HCT116 (cell line): ENCODE measurements at regions not wholly inside any gene's neighbourhood (a gene's known extent, or its start where the extent isn't known, plus 50 kb on each side); places are given as distances from the start of the nearest gene placed in this dataset.

Experiments
- ATAC-seq: fragments of 200-7000 bp; cut with Tn5 transposase; 2 replicates; pipeline ENCODE4 v1.9.1; 2020; ENCODE audit warnings: mild to moderate bottlenecking, moderate library complexity
- BruUV-seq: library from RNA; stranded (reverse); fragments of 400-500 nt; replicated peaks from 2 replicates; lab custom pipeline; 2021; lab: Mats Ljungman, UMichigan
- CTCF ChIA-PET: fragments of 300-600 bp; sonication (Branson Sonifier 250); formaldehyde crosslinking; loops from one replicate; lab custom pipeline; 2021; ENCODE audit warnings: antibody characterized with exemption; lab: Charles Lee
- POLR2A ChIA-PET: fragments of 300-600, 350-600 bp; sonication (Branson Sonifier 250); formaldehyde crosslinking; loops from one replicate; lab custom pipeline; 2021; ENCODE audit warnings: antibody characterized with exemption; lab: Charles Lee
- RAD21 ChIA-PET, 2 experiments: fragments of 300-600 bp; sonication (Branson Sonifier 250); formaldehyde crosslinking; loops; one replicate each; lab custom pipeline; 2023; ENCODE audit warnings: low total read pairs in 2 of 2; ENCODE audit not compliant: uncharacterized antibody in 2 of 2, unreplicated experiment in 2 of 2, low non-redundant PET in 1 of 2; lab: Charles Lee
- DNase-seq: peaks from one replicate; pipeline ENCODE4 v3.0.0-alpha.2; 2010; ENCODE audit warnings: low read depth, low spot score
- H2AFZ ChIP-seq: fragments of 200-600 bp; shearing (Covaris generic), sonication (generic); 2 replicates; pipeline ENCODE4 v1.6.1; 2017; ENCODE audit warnings: low read depth, mixed run types, mixed read lengths, antibody characterized with exemption, low read length; ENCODE audit not compliant: poor library complexity, severe bottlenecking
- H3K27ac ChIP-seq: 2 replicates; pipeline ENCODE4 v1.5.1; 2012; ENCODE audit warnings: low read depth, low read length
- H3K27me3 ChIP-seq: fragments of 200-600 bp; sonication (generic); 2 replicates; pipeline ENCODE4 v1.6.1; 2016; ENCODE audit warnings: mixed run types, low read length, mixed read lengths; ENCODE audit not compliant: insufficient read depth
- H3K36me3 ChIP-seq, 2 experiments: fragments of 200-500 bp in 1 of 2; fragments of 200-600 bp in 1 of 2; sonication (Bioruptor generic) in 1 of 2; sonication (generic) in 1 of 2; 2 replicates each; pipeline versions ENCODE4 v1.5.1 to v1.6.1; 2014 to 2016; ENCODE audit warnings: low read length in 2 of 2, inconsistent platforms in 1 of 2, mixed read lengths in 1 of 2, mixed run types in 1 of 2; ENCODE audit not compliant: insufficient read depth in 2 of 2, control insufficient read depth in 1 of 2
- H3K4me1 ChIP-seq, 2 experiments: fragments of 200-600 bp in 1 of 2; sonication (generic) in 1 of 2; 2 replicates each; pipeline versions ENCODE4 v1.5.1 to v1.6.1; 2012 to 2017; ENCODE audit warnings: low read length in 2 of 2, inconsistent platforms in 1 of 2, mild to moderate bottlenecking in 1 of 2, mixed read lengths in 1 of 2, mixed run types in 1 of 2, moderate library complexity in 1 of 2; ENCODE audit not compliant: insufficient read depth in 2 of 2, control insufficient read depth in 1 of 2
- H3K4me2 ChIP-seq: fragments of 200-600 bp; sonication (generic); 2 replicates; pipeline ENCODE4 v1.6.1; 2017; ENCODE audit warnings: mixed run types, low read length, mixed read lengths
- H3K4me3 ChIP-seq, 2 experiments: fragments of 200-600 bp in 1 of 2; sonication (generic) in 1 of 2; replicated peaks in 1 of 2; 2 replicates each; pipeline ENCODE4 v1.5.1; 2011 to 2016; ENCODE audit warnings: low read length in 2 of 2, control low read depth in 1 of 2, low read depth in 1 of 2, mild to moderate bottlenecking in 1 of 2, mixed read lengths in 1 of 2, mixed run types in 1 of 2
- H3K79me2 ChIP-seq: fragments of 200-600 bp; sonication (generic); 2 replicates; pipeline ENCODE4 v1.6.1; 2017; ENCODE audit warnings: mild to moderate bottlenecking, mixed run types, low read length, moderate library complexity, mixed read lengths; ENCODE audit not compliant: insufficient read depth
- H3K9ac ChIP-seq: fragments of 200-600 bp; sonication (generic); 2 replicates; pipeline ENCODE4 v1.6.1; 2016; ENCODE audit warnings: low read length, mixed read lengths
- H3K9me2 ChIP-seq: fragments of 200-600 bp; sonication (generic), shearing (Covaris generic); 2 replicates; pipeline ENCODE4 v1.6.1; 2017; ENCODE audit warnings: mixed run types, mild to moderate bottlenecking, moderate library complexity; ENCODE audit not compliant: insufficient read depth
- H3K9me3 ChIP-seq, 2 experiments: fragments of 200-500 bp in 1 of 2; fragments of 200-600 bp in 1 of 2; sonication (Bioruptor generic) in 1 of 2; sonication (generic) in 1 of 2; 2 replicates each; pipeline ENCODE4 v1.6.1; 2014 to 2017; ENCODE audit warnings: low read length in 2 of 2, mixed read lengths in 2 of 2, inconsistent platforms in 1 of 2, low read depth in 1 of 2, mild to moderate bottlenecking in 1 of 2, mixed run types in 1 of 2, moderate library complexity in 1 of 2; ENCODE audit not compliant: control insufficient read depth in 1 of 2, insufficient read depth in 1 of 2
- H4K20me1 ChIP-seq: fragments of 200-600 bp; sonication (generic), shearing (Covaris generic); 2 replicates; pipeline ENCODE4 v1.6.1; 2017; ENCODE audit warnings: mixed run types, mild to moderate bottlenecking, moderate library complexity; ENCODE audit not compliant: insufficient read depth
- ATF3 ChIP-seq: IDR thresholded peaks from 2 replicates; pipeline ENCODE4 v1.6.1; 2012
- CBX3 ChIP-seq: IDR thresholded peaks from 2 replicates; pipeline ENCODE4 v1.6.1; 2012; ENCODE audit warnings: low read depth
- EZH2 ChIP-seq: fragments of 200-600 bp; sonication (generic); IDR thresholded peaks from 2 replicates; pipeline ENCODE4 v1.6.1; 2017; ENCODE audit warnings: antibody characterized with exemption, mixed run types
- MAX ChIP-seq: IDR thresholded peaks from 2 replicates; pipeline ENCODE4 v1.6.1; 2012
- ZFX ChIP-seq: fragments of 450-650 bp; IDR thresholded peaks from 2 replicates; pipeline ENCODE4 v1.6.1; 2017
- intact Hi-C: fragments of 100-400 bp; cut with micrococcal nuclease; formaldehyde crosslinking; loops from 2 replicates; pipeline ENCODE4 v1.10.0; 2022
- TF ChIP-seq, protein P1 (sequence below): IDR thresholded peaks from 2 replicates; pipeline ENCODE4 v1.6.1; 2012; ENCODE audit warnings: low read depth
- TF ChIP-seq, protein P2 (sequence below), 3 experiments: fragments of 200-600 bp in 1 of 3; sonication (generic) in 1 of 3; IDR thresholded peaks in 2 of 3; conservative IDR thresholded peaks in 1 of 3; 2 replicates each; pipeline ENCODE4 v1.5.1; 2012 to 2017; ENCODE audit warnings: low read depth in 2 of 3, low read length in 2 of 3, antibody characterized with exemption in 1 of 3, borderline replicate concordance in 1 of 3, control low read depth in 1 of 3, mild to moderate bottlenecking in 1 of 3, mixed read lengths in 1 of 3, mixed run types in 1 of 3, moderate library complexity in 1 of 3; ENCODE audit not compliant: insufficient read depth in 1 of 3

DNA sequence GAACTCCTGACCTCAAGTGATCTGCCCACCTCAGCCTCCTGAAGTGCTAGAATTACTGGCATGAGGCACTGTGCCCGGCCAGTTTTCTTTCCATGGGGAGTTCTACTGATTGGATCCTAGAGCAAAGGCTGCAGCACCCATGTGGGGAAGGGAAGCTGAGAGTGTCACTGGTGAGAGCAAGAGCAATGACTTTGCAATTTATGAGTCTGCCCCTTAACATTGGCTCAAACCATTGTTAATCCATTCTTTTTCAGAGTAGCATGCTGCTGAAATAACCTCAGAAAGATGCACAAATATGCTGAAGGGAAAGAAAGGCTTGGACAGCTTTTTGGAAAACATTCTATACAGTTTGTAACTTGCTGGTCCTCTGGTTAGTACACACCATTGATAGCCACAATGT is 116.4 kb upstream of the PPARGC1A start:
- BruUV-seq: no TSS peak
- RAD21 ChIA-PET: no interaction called here
- no peaks in the 10 kb centered on the region for H3K4me1 ChIP-seq
- no peaks in the 10 kb centered on the region for H4K20me1 ChIP-seq
- POLR2A ChIA-PET: no interaction called here
- DNase-seq: no peak
- H3K36me3 ChIP-seq: no peaks in the 10 kb centered on the region
- no peaks in the 10 kb centered on the region for H3K9me2 ChIP-seq
- intact Hi-C loops: no loop called here
- H3K4me3 ChIP-seq: no peak overlapping the region
- TF ChIP-seq ATF3 (no peak), ZFX (no peak), CBX3 (no peak), EZH2 (no peak), MAX (no peak)
- TF ChIP-seq, protein P1, sequence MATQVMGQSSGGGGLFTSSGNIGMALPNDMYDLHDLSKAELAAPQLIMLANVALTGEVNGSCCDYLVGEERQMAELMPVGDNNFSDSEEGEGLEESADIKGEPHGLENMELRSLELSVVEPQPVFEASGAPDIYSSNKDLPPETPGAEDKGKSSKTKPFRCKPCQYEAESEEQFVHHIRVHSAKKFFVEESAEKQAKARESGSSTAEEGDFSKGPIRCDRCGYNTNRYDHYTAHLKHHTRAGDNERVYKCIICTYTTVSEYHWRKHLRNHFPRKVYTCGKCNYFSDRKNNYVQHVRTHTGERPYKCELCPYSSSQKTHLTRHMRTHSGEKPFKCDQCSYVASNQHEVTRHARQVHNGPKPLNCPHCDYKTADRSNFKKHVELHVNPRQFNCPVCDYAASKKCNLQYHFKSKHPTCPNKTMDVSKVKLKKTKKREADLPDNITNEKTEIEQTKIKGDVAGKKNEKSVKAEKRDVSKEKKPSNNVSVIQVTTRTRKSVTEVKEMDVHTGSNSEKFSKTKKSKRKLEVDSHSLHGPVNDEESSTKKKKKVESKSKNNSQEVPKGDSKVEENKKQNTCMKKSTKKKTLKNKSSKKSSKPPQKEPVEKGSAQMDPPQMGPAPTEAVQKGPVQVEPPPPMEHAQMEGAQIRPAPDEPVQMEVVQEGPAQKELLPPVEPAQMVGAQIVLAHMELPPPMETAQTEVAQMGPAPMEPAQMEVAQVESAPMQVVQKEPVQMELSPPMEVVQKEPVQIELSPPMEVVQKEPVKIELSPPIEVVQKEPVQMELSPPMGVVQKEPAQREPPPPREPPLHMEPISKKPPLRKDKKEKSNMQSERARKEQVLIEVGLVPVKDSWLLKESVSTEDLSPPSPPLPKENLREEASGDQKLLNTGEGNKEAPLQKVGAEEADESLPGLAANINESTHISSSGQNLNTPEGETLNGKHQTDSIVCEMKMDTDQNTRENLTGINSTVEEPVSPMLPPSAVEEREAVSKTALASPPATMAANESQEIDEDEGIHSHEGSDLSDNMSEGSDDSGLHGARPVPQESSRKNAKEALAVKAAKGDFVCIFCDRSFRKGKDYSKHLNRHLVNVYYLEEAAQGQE: no peak
- TF ChIP-seq, protein P2, sequence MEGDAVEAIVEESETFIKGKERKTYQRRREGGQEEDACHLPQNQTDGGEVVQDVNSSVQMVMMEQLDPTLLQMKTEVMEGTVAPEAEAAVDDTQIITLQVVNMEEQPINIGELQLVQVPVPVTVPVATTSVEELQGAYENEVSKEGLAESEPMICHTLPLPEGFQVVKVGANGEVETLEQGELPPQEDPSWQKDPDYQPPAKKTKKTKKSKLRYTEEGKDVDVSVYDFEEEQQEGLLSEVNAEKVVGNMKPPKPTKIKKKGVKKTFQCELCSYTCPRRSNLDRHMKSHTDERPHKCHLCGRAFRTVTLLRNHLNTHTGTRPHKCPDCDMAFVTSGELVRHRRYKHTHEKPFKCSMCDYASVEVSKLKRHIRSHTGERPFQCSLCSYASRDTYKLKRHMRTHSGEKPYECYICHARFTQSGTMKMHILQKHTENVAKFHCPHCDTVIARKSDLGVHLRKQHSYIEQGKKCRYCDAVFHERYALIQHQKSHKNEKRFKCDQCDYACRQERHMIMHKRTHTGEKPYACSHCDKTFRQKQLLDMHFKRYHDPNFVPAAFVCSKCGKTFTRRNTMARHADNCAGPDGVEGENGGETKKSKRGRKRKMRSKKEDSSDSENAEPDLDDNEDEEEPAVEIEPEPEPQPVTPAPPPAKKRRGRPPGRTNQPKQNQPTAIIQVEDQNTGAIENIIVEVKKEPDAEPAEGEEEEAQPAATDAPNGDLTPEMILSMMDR (IDR thresholded peaks at IDR 0.05 in 2 of 3, conservative IDR thresholded peaks at IDR 0.05 in 1 of 3; ENCODE audit: borderline replicate concordance in 1 of 3, insufficient read depth in 1 of 3, low read depth in 2 of 3, low read length in 2 of 3): no peak
- TF ChIP-seq, all 23 proteins: peak for 0
- peaks cover 0 to 17% of the 10 kb centered on the region in 2 experiments; a peak in 2 of 4 replicates for H3K9me3 ChIP-seq
- CTCF ChIA-PET: no interaction called here
- no peak overlapping the region for H2AFZ ChIP-seq
- no peaks in the 10 kb centered on the region for H3K79me2 ChIP-seq
- H3K9ac ChIP-seq: no peak overlapping the region
- no peak for ATAC-seq
- H3K4me2 ChIP-seq: no peak overlapping the region
- H3K27me3 ChIP-seq: no peaks in the 10 kb centered on the region
- H3K27ac ChIP-seq: no peak overlapping the region
